Naive thymus-derived CD8-positive, alpha-beta T cell (primary cell): ENCODE measurements at regions not wholly inside any gene's neighbourhood (a gene's known extent, or its start where the extent isn't known, plus 50 kb on each side); places are given as distances from the start of the nearest gene placed in this dataset.

Experiments
- ATAC-seq, 2 donors: fragments of 150-1000 bp; cut with Tn5 transposase in 1 of 2; sonication (Bioruptor Pico), chemical (Tn5 transposase) in 1 of 2; 1 replicate in 1 of 2; 2 replicates in 1 of 2; pipeline ENCODE4 v1.10.0; 2021; ENCODE audit warnings: mild to moderate bottlenecking in 2 of 2, moderate library complexity in 2 of 2
- POLR2A ChIA-PET: fragments of 350-600 bp; sonication (Branson Sonifier 250); formaldehyde crosslinking; loops from one replicate; lab custom pipeline; 2021; ENCODE audit warnings: antibody characterized with exemption; lab: Charles Lee
- DNase-seq, 10 donors: peaks; one replicate each; pipeline versions ENCODE4 v3.0.0 to v3.0.0-alpha.2; 2020 to 2022
- H3K27ac Mint-ChIP-seq, 10 donors: one replicate each; pipeline ENCODE4 v1.8.0; 2020 to 2022; ENCODE audit warnings: mild to moderate bottlenecking in 10 of 10, mixed read lengths in 10 of 10, moderate library complexity in 4 of 10, inconsistent platforms in 1 of 10
- H3K27me3 Mint-ChIP-seq, 5 donors: one replicate each; pipeline ENCODE4 v1.8.0; 2021 to 2022; ENCODE audit warnings: mixed read lengths in 5 of 5
- H3K36me3 Mint-ChIP-seq, 3 donors: one replicate each; pipeline ENCODE4 v1.8.0; 2020 to 2022; ENCODE audit warnings: mixed read lengths in 3 of 3, mild to moderate bottlenecking in 2 of 3, inconsistent platforms in 1 of 3
- H3K4me1 Mint-ChIP-seq, 4 donors: one replicate each; pipeline ENCODE4 v1.8.0; 2021 to 2022; ENCODE audit warnings: mixed read lengths in 4 of 4
- H3K4me3 Mint-ChIP-seq, 10 donors: one replicate each; pipeline ENCODE4 v1.8.0; 2020 to 2022; ENCODE audit warnings: mild to moderate bottlenecking in 10 of 10, mixed read lengths in 10 of 10, moderate library complexity in 6 of 10, inconsistent platforms in 1 of 10
- H3K9me3 Mint-ChIP-seq, 9 donors: one replicate each; pipeline ENCODE4 v1.8.0; 2020 to 2022; ENCODE audit warnings: mixed read lengths in 9 of 9, mild to moderate bottlenecking in 3 of 9, inconsistent platforms in 1 of 9, moderate library complexity in 1 of 9

- no peak for ATAC-seq
- no peak overlapping the region for H3K4me3 Mint-ChIP-seq
- no peak overlapping the region for H3K27ac Mint-ChIP-seq
- peaks cover 0 to 1% (median 0%) of the 10 kb centered on the region in 5 donors for H3K27me3 Mint-ChIP-seq
- DNase-seq = no peak
- H3K36me3 Mint-ChIP-seq = peaks cover 0 to 5% (median 4%) of the 10 kb centered on the region in 3 donors
- H3K9me3 Mint-ChIP-seq = peaks cover 0 to 9% (median 2%) of the 10 kb centered on the region in 9 donors
- peaks cover 0 to 5% (median 0%) of the 10 kb centered on the region in 4 donors for H3K4me1 Mint-ChIP-seq
- POLR2A ChIA-PET = no interaction called here
These were observed 521.9 kb downstream of the KLF5 start for GRCh38 chr13:73580513-73581267.

- no peaks in the 10 kb centered on the region for H3K27me3 Mint-ChIP-seq
- no peak overlapping the region for H3K4me3 Mint-ChIP-seq
- POLR2A ChIA-PET = no interaction called here
- ATAC-seq = no peak
- H3K9me3 Mint-ChIP-seq = peaks cover 0 to under 1% (median 0%) of the 10 kb centered on the region in 9 donors
- peak overlapping the region in 1 of 10 donors; percentile 68 for H3K27ac Mint-ChIP-seq
- DNase-seq = no peak
- H3K36me3 Mint-ChIP-seq = peaks cover 0 to 2% (median 1%) of the 10 kb centered on the region in 3 donors
- H3K4me1 Mint-ChIP-seq = peaks cover 0 to 5% (median 0%) of the 10 kb centered on the region in 4 donors
These were observed 520.9 kb downstream of the KLF5 start for GRCh38 chr13:73579574-73580274.

GRCh38 chr13:73578251-73578875 is 519.6 kb downstream of the KLF5 start:
- POLR2A ChIA-PET = no interaction called here
- ATAC-seq (no peak), DNase-seq (no peak)
- no peaks in the 10 kb centered on the region for H3K9me3 Mint-ChIP-seq
- peaks cover 0 to 5% (median 0%) of the 10 kb centered on the region in 4 donors for H3K4me1 Mint-ChIP-seq
- peaks cover 0 to 2% (median 0%) of the 10 kb centered on the region in 3 donors for H3K36me3 Mint-ChIP-seq
- H3K4me3 Mint-ChIP-seq = no peak overlapping the region
- no peak overlapping the region for H3K27ac Mint-ChIP-seq
- H3K27me3 Mint-ChIP-seq = no peaks in the 10 kb centered on the region

GRCh38 chr13:73576291-73576690 is 517.5 kb downstream of the KLF5 start:
- ATAC-seq (no peak), DNase-seq (no peak)
- Mint-ChIP-seq H3K36me3 (peaks cover 0 to 2% (median 0%) of the 10 kb centered on the region in 3 donors), H3K27me3 (peaks cover 0 to 2% (median 0%) of the 10 kb centered on the region in 5 donors), H3K27ac (no peak overlapping the region), H3K4me3 (no peak overlapping the region), H3K9me3 (no peaks in the 10 kb centered on the region), H3K4me1 (peaks cover 0 to 2% (median 0%) of the 10 kb centered on the region in 4 donors)
- POLR2A ChIA-PET = no interaction called here

GRCh38 chr13:73572824-73573223 is 514.0 kb downstream of the KLF5 start:
- Mint-ChIP-seq H3K9me3 (no peaks in the 10 kb centered on the region), H3K4me1 (no peaks in the 10 kb centered on the region), H3K27ac (no peak overlapping the region), H3K36me3 (peaks cover 0 to 5% (median 0%) of the 10 kb centered on the region in 3 donors), H3K27me3 (peaks cover 0 to 4% (median 0%) of the 10 kb centered on the region in 5 donors), H3K4me3 (no peak overlapping the region)
- ATAC-seq = no peak
- POLR2A ChIA-PET = no interaction called here
- no peak for DNase-seq

- H3K27me3 Mint-ChIP-seq = peaks cover 0 to 4% (median 0%) of the 10 kb centered on the region in 5 donors
- DNase-seq (no peak), ATAC-seq (no peak)
- no peak overlapping the region for H3K27ac Mint-ChIP-seq
- H3K36me3 Mint-ChIP-seq = peaks cover 0 to 5% (median 0%) of the 10 kb centered on the region in 3 donors
- POLR2A ChIA-PET = no interaction called here
- H3K9me3 Mint-ChIP-seq = no peaks in the 10 kb centered on the region
- no peak overlapping the region for H3K4me3 Mint-ChIP-seq
- H3K4me1 Mint-ChIP-seq = no peaks in the 10 kb centered on the region
These were observed 512.6 kb downstream of the KLF5 start for GRCh38 chr13:73571376-73571775.

GRCh38 chr13:73556902-73557301 is 498.1 kb downstream of the KLF5 start:
- ATAC-seq (no peak), DNase-seq (no peak)
- Mint-ChIP-seq H3K36me3 (peaks cover 0 to 6% (median 0%) of the 10 kb centered on the region in 3 donors), H3K4me1 (no peaks in the 10 kb centered on the region), H3K9me3 (peaks cover 0 to 5% (median 0%) of the 10 kb centered on the region in 9 donors), H3K27ac (no peak overlapping the region), H3K4me3 (no peak overlapping the region), H3K27me3 (no peaks in the 10 kb centered on the region)
- POLR2A ChIA-PET = no interaction called here

GRCh38 chr13:73556128-73556527 is 497.3 kb downstream of the KLF5 start:
- H3K27ac Mint-ChIP-seq = no peak overlapping the region
- H3K27me3 Mint-ChIP-seq = no peaks in the 10 kb centered on the region
- no peak overlapping the region for H3K4me3 Mint-ChIP-seq
- peaks cover 0 to 6% (median 0%) of the 10 kb centered on the region in 3 donors for H3K36me3 Mint-ChIP-seq
- peaks cover 0 to 5% (median 0%) of the 10 kb centered on the region in 9 donors for H3K9me3 Mint-ChIP-seq
- POLR2A ChIA-PET = no interaction called here
- no peaks in the 10 kb centered on the region for H3K4me1 Mint-ChIP-seq
- no peak for DNase-seq
- ATAC-seq = no peak

GRCh38 chr13:73551736-73552135 is 492.9 kb downstream of the KLF5 start:
- ATAC-seq (no peak), DNase-seq (no peak)
- POLR2A ChIA-PET = no interaction called here
- no peak overlapping the region for H3K27ac Mint-ChIP-seq
- H3K27me3 Mint-ChIP-seq = peaks cover 0 to 2% (median 0%) of the 10 kb centered on the region in 5 donors
- peaks cover 0 to 2% (median 0%) of the 10 kb centered on the region in 4 donors for H3K4me1 Mint-ChIP-seq
- peaks cover 0 to 5% (median 0%) of the 10 kb centered on the region in 9 donors for H3K9me3 Mint-ChIP-seq
- no peak overlapping the region for H3K4me3 Mint-ChIP-seq
- peaks cover 0 to 6% (median 0%) of the 10 kb centered on the region in 3 donors for H3K36me3 Mint-ChIP-seq

- peaks cover 0 to 6% (median 0%) of the 10 kb centered on the region in 3 donors for H3K36me3 Mint-ChIP-seq
- H3K27ac Mint-ChIP-seq = no peak overlapping the region
- no peak for DNase-seq
- no peak for ATAC-seq
- H3K9me3 Mint-ChIP-seq = peaks cover 0 to 5% (median 0%) of the 10 kb centered on the region in 9 donors
- H3K4me3 Mint-ChIP-seq = no peak overlapping the region
- H3K4me1 Mint-ChIP-seq = peaks cover 0 to 2% (median 0%) of the 10 kb centered on the region in 4 donors
- H3K27me3 Mint-ChIP-seq = peaks cover 0 to 2% (median 0%) of the 10 kb centered on the region in 5 donors
- POLR2A ChIA-PET = interaction anchor here (0.6 kb wide), 1 partner anchor 44 kb away, joined by 3 read pairs; no protein-coding TSS in a partner anchor
These were observed 490.9 kb downstream of the KLF5 start for GRCh38 chr13:73549717-73550116.

GRCh38 chr13:73548449-73548848 is 489.6 kb downstream of the KLF5 start:
- no peak overlapping the region for H3K27ac Mint-ChIP-seq
- DNase-seq (no peak), ATAC-seq (no peak)
- no peaks in the 10 kb centered on the region for H3K36me3 Mint-ChIP-seq
- no peak overlapping the region for H3K4me3 Mint-ChIP-seq
- no peaks in the 10 kb centered on the region for H3K9me3 Mint-ChIP-seq
- H3K27me3 Mint-ChIP-seq = peaks cover 0 to 2% (median 0%) of the 10 kb centered on the region in 5 donors
- H3K4me1 Mint-ChIP-seq = peaks cover 0 to 2% (median 0%) of the 10 kb centered on the region in 4 donors
- POLR2A ChIA-PET = interaction anchor here (0.5 kb wide), 1 partner anchor 269 kb away, joined by 3 read pairs; no protein-coding TSS in a partner anchor

- ATAC-seq = no peak
- Mint-ChIP-seq H3K27ac (no peak overlapping the region), H3K4me1 (peaks cover 0 to 2% (median 0%) of the 10 kb centered on the region in 4 donors), H3K27me3 (peaks cover 0 to 2% (median 0%) of the 10 kb centered on the region in 5 donors), H3K4me3 (no peak overlapping the region), H3K36me3 (no peaks in the 10 kb centered on the region), H3K9me3 (no peaks in the 10 kb centered on the region)
- DNase-seq = no peak
- POLR2A ChIA-PET = no interaction called here
These were observed 488.4 kb downstream of the KLF5 start for GRCh38 chr13:73547239-73547638.
